Spinal cord (tissue), 9 donors: ENCODE measurements at regions not wholly inside any gene's neighbourhood (a gene's known extent, or its start where the extent isn't known, plus 50 kb on each side); places are given as distances from the start of the nearest gene placed in this dataset.

Source experiments
- DNase-seq, 6 donors: peaks; one replicate each; pipeline versions ENCODE4 v3.0.0 to v3.0.0-alpha.2; 2013 to 2015; ENCODE audit warnings: low spot score in 6 of 6, low read depth in 4 of 6
- H3K27ac ChIP-seq: one replicate; pipeline ENCODE4 v1.5.1; 2013; ENCODE audit warnings: low read depth, low read length, control low read depth
- H3K27me3 ChIP-seq: one replicate; pipeline ENCODE4 v1.6.1; 2013; ENCODE audit warnings: low read length; ENCODE audit not compliant: control insufficient read depth, insufficient read depth
- H3K36me3 ChIP-seq: one replicate; pipeline ENCODE4 v1.6.1; 2013; ENCODE audit warnings: low read length; ENCODE audit not compliant: control insufficient read depth, insufficient read depth
- H3K4me1 ChIP-seq: one replicate; pipeline ENCODE4 v1.6.1; 2013; ENCODE audit warnings: low read length; ENCODE audit not compliant: control insufficient read depth, insufficient read depth
- H3K4me3 ChIP-seq: one replicate; pipeline ENCODE4 v1.5.1; 2013; ENCODE audit warnings: low read depth, low read length, control low read depth
- H3K9me3 ChIP-seq: one replicate; pipeline ENCODE4 v1.6.1; 2013; ENCODE audit warnings: low read length; ENCODE audit not compliant: control insufficient read depth, insufficient read depth
- WGBS: methylation state at CpG from one replicate; pipeline ENCODE4 v1.1.5; 2013; ENCODE audit warnings: missing lambda C conversion rate; ENCODE audit not compliant: insufficient coverage; 5-methylcytosine and 5-hydroxymethylcytosine counted together
- donor health status: healthy.

DNA sequence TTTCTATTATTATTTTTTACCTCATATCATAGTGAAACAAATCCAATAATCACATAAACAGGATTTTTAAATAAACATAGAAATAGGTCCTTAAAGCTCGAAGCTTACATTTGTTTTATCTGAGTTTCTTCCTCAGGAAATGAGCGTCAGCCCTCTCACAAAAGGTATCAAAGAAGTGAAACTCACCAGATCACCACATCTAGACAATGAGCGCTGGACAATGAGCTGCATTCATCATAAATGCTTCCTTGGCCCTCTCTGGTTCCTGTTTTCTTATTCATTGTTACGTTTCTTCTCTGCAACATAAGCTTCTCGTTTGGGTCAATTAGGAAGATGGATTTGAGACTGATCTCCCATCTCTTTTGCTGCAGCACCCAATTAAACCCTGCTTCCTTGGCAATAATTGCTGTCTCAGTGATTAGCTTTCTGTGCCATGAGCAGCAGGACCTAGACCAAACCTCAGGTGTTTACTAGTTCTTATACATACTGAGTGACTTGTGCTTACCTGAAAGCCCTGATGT is 649.9 kb upstream of the LUZP2 start:
- Histone ChIP-seq H3K4me3 (no peak overlapping the region), H3K9me3 (no peaks in the 10 kb centered on the region), H3K4me1 (no peaks in the 10 kb centered on the region), H3K36me3 (no peaks in the 10 kb centered on the region), H3K27ac (no peak overlapping the region), H3K27me3 (no peaks in the 10 kb centered on the region)
- peak in 1 of 6 donors; percentile 2 for DNase-seq
- WGBS: 80% methylated on average over 2 of the region's 5 CpGs

DNA sequence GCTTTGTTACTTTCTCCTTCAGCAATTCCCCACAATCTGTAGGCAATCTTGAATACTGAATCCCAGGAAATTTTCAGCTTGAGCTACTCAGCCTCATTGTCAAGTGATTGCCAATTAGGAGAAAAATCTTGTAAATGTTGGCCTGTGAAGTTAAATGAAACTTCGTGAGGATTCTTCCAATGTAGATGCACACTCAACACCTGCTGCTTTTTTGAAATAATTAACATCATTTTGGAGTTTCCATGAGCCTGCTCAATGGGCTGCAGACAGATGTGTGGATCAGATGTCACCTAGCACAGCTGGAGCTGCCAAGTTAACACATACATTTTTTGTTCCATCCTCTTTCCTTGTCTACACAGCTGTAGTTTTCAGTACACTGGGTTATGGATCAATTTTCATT is 645.6 kb upstream of the LUZP2 start:
- Histone ChIP-seq H3K36me3 (no peaks in the 10 kb centered on the region), H3K27ac (no peak overlapping the region), H3K9me3 (no peaks in the 10 kb centered on the region), H3K4me3 (no peak overlapping the region), H3K27me3 (no peaks in the 10 kb centered on the region), H3K4me1 (no peaks in the 10 kb centered on the region)
- no CpG with 5 or more reads among the region's 1 CpG for WGBS
- peak in 1 of 6 donors; percentile 70 for DNase-seq

DNA sequence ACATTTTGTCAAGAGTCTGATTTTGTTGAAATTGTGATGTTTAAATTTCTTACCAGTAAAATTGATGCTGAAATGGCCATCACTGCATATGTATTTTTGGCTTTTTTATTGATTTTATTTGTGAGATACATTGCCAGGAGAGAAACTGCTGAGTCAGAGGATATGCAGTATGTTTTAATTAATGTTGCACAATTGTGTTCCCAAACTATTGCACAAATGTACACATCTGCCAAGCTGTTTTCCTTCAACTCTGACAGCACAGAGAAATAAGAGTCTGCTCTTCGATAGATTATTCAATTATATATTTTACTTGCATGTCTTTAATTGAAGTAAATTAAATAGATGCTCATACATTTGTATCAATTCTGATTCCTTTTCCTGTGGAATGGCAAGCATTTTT is 640.2 kb upstream of the LUZP2 start:
- Histone ChIP-seq H3K27ac (no peak overlapping the region), H3K4me3 (no peak overlapping the region), H3K36me3 (no peaks in the 10 kb centered on the region), H3K9me3 (no peaks in the 10 kb centered on the region), H3K27me3 (no peaks in the 10 kb centered on the region), H3K4me1 (no peaks in the 10 kb centered on the region)
- no peak for DNase-seq
- no CpG with 5 or more reads among the region's 1 CpG for WGBS

DNA sequence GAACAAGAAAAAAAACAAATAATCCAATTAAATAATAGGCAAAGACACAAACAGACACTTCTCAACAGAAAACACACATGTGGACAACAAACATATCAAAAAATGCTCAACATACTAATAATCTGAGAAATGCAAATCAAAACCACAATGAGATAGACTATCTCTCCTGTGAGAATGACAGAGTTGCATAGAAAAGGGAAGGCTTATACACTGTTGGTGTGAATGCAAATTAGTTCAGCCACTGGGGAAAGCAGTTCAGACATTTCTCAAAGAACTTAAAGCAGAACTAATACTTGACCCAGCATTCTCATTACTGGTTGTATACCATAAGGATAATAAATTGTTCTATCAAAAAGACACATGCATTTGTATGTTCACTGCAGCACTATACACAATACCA is 637.8 kb upstream of the LUZP2 start:
- no peaks in the 10 kb centered on the region for H3K9me3 ChIP-seq
- DNase-seq: no peak
- H3K4me1 ChIP-seq: no peaks in the 10 kb centered on the region

DNA sequence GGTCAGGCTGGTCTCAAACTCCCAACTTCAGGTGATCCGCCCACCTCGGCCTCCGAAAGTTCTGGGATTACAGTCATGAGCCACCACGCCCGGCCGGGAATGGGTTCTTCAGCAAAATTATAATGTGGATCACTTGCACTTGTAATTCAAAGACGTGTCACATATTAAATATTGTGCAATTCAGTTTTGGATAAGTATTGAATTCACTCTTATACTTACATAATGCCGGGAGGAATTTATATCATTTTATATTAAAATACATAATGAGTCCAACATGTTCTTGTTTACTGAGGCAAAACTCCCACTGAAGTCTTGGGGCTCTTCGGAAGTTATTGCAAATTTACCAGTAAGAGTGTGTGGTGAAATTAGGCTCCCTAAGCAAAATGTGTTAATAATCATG is 635.2 kb upstream of the LUZP2 start:
- Histone ChIP-seq H3K4me3 (no peak overlapping the region), H3K36me3 (no peaks in the 10 kb centered on the region), H3K27me3 (no peaks in the 10 kb centered on the region), H3K4me1 (no peaks in the 10 kb centered on the region), H3K27ac (no peak overlapping the region), H3K9me3 (no peaks in the 10 kb centered on the region)
- no peak for DNase-seq
- 87% methylated on average over 3 of the region's 9 CpGs for WGBS

More for the DNA sequence above, 637.8 kb upstream of the LUZP2 start:
- H3K27me3 ChIP-seq: no peaks in the 10 kb centered on the region
- no peak overlapping the region for H3K4me3 ChIP-seq
- no peak overlapping the region for H3K27ac ChIP-seq
- H3K36me3 ChIP-seq: no peaks in the 10 kb centered on the region

DNA sequence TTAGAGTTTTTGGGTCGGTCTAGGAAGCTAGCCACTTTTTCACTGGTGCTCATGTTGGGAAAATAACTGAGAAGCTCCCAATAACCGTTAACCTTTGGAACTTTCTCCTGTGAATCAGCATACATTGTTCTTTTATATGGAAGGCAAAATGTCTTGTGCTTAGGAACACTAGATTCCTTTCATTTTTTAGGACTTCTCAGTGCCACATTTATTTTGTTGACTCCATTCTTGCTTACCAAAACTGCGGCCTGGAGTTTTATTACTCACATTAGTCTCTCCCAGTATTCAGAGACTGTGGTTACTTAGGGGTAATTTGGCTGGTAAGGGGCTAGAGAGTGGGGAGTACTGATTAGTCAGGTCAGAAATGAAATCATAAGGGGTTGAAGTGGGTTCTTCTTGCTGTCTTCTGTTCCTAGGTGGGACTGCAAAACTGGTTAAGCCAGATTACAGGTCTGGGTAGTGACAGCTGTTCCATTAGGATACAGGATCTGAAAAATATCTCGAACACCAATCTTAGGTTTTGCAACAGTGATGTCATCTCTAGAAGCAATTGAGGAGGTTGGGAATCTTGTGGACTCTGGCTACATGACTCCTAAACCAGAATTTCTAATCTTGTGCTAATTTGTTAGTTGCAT is 631.4 kb upstream of the LUZP2 start:
- no peak for DNase-seq
- H3K27me3 ChIP-seq: no peaks in the 10 kb centered on the region
- no peak overlapping the region for H3K27ac ChIP-seq
- no peak overlapping the region for H3K4me3 ChIP-seq
- 100% methylated on average over 1 of the region's 4 CpGs for WGBS
- no peaks in the 10 kb centered on the region for H3K36me3 ChIP-seq
- no peaks in the 10 kb centered on the region for H3K9me3 ChIP-seq
- no peaks in the 10 kb centered on the region for H3K4me1 ChIP-seq

DNA sequence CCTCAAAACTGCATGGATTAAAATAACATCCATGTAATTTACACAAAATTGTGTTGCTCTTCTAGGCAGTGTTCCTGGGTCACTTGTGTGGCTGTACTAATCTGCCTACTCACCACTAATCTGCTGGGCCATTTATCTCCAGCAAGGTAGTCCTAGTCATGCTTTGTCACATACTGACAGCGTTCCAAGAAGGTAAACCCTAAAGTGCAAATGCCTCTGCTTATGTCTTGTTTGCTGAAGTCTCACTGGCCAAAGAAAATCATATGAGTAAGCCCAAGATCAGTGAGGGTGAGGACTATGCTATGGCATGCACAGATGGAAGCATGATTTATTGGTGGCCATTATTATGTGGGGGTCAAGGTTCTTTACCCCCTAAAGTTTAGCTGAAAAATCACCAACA is 630.2 kb upstream of the LUZP2 start:
- WGBS: 89% methylated on average over 1 of the region's 1 CpG
- Histone ChIP-seq H3K27ac (no peak overlapping the region), H3K4me3 (no peak overlapping the region), H3K4me1 (no peaks in the 10 kb centered on the region), H3K9me3 (no peaks in the 10 kb centered on the region), H3K27me3 (no peaks in the 10 kb centered on the region), H3K36me3 (no peaks in the 10 kb centered on the region)
- DNase-seq: no peak

DNA sequence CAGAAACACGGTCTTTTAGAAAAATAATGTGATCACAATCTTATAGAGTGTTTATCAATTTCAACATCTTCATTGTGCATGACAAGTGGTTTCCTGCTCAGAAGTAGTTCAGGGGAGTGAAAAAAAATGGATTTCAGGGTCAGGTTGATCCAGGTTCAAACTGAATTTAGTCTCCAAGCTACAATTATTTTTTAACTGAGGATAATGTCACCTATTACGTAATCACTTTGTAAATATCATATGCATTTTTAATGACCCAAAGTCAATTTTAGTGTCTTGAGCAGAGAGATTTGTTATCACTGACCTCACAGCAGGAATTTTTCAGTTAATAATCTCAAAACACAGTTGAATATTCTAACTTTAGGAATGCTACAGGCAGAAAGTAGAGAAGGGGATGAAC is 627.2 kb upstream of the LUZP2 start:
- Histone ChIP-seq H3K4me1 (no peaks in the 10 kb centered on the region), H3K27me3 (no peaks in the 10 kb centered on the region), H3K27ac (no peak overlapping the region), H3K9me3 (no peaks in the 10 kb centered on the region), H3K4me3 (no peak overlapping the region), H3K36me3 (no peaks in the 10 kb centered on the region)
- no peak for DNase-seq
- no CpG with 5 or more reads among the region's 2 CpGs for WGBS

DNA sequence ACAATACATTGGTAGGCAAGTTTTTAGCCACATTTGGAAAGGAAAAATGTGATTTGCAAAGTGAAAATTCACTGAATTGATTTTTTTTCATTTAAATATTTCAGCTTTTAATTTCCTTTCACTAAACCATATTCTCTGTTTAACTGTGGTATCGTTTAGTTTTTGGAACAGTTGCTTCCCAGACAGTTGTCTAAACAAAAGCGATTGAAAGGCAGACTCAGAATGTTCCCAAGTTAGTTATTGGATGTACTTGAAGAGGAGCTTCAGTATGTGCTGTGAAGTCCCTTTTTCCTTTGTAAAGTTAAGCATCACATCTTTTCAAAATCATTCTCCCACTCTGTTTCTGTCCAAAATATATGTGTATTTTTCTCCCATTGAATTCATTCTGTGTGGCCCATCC is 623.4 kb upstream of the LUZP2 start:
- DNase-seq: peak in 1 of 6 donors; percentile 73
- Histone ChIP-seq H3K4me1 (no peaks in the 10 kb centered on the region), H3K36me3 (no peaks in the 10 kb centered on the region), H3K4me3 (no peak overlapping the region), H3K27ac (no peak overlapping the region), H3K27me3 (no peaks in the 10 kb centered on the region), H3K9me3 (no peaks in the 10 kb centered on the region)
- WGBS: no CpG with 5 or more reads among the region's 2 CpGs

DNA sequence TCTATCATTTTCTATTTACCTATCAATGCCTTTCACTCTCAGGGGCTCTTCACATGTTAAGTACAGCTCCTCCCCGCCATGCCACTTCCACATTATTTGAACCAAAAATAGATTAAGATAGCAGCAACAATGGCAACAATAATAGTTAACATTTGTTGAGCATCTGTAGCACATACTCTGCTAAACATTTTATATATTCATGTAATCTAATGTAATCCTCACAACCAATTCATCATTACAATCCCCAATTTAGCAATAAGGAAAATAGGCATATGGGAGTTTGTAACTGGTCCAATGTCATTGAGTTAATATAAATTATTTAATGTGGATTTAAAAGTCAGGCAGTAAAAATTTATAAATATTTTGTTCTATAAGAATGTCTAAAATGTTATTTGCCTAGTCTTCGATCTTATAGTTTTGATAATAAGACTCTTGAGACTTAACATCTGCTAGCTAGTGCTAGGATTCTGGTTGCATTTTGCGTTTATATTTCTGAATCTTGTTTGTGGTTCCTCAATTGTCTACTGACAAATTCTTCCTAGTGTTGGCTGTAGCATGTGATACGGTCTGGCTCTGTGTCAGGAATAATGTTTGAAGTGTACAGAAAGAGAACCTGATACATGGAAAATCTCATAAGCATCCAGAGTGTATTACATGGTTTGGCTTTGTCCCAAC is 621.5 kb upstream of the LUZP2 start:
- Histone ChIP-seq H3K4me1 (no peaks in the 10 kb centered on the region), H3K27ac (no peak overlapping the region), H3K36me3 (no peaks in the 10 kb centered on the region), H3K27me3 (no peaks in the 10 kb centered on the region), H3K9me3 (no peaks in the 10 kb centered on the region), H3K4me3 (no peak overlapping the region)
- WGBS: no CpG with 5 or more reads among the region's 4 CpGs
- no peak for DNase-seq
